NT2/D1 (cell line): ENCODE measurements at regions not wholly inside any gene's neighbourhood (a gene's known extent, or its start where the extent isn't known, plus 50 kb on each side); places are given as distances from the start of the nearest gene placed in this dataset.
"Not testable (repeated sequence)": the region's sequence is repeated elsewhere in the genome, so short reads cannot be mapped to it uniquely, and the experiment has no call there.

Source experiments
- DNase-seq: peaks from one replicate; pipeline ENCODE4 v3.0.0-alpha.2; 2011; ENCODE audit warnings: low read depth, low spot score
- H3K27me3 ChIP-seq: 2 replicates; pipeline ENCODE4 v1.6.0; 2011; ENCODE audit warnings: mild to moderate bottlenecking; ENCODE audit not compliant: insufficient read length, insufficient read depth
- H3K36me3 ChIP-seq: 2 replicates; pipeline ENCODE4 v1.6.1; 2011; ENCODE audit warnings: mild to moderate bottlenecking, low read length, mixed read lengths; ENCODE audit not compliant: insufficient read depth, insufficient read length
- H3K4me1 ChIP-seq: 2 replicates; pipeline ENCODE4 v1.5.1; 2011; ENCODE audit not compliant: insufficient read depth, insufficient read length
- H3K4me3 ChIP-seq: 2 replicates; pipeline ENCODE4 v1.5.1; 2011; ENCODE audit warnings: low read depth; ENCODE audit not compliant: insufficient read length
- H3K9ac ChIP-seq: 2 replicates; pipeline ENCODE4 v1.6.0; 2011; ENCODE audit warnings: low read depth; ENCODE audit not compliant: insufficient read length
- H3K9me3 ChIP-seq: 2 replicates; pipeline ENCODE4 v1.5.1; 2011; ENCODE audit warnings: mild to moderate bottlenecking, low read length; ENCODE audit not compliant: insufficient read depth
- SUZ12 ChIP-seq: IDR thresholded peaks from 2 replicates; pipeline ENCODE4 v1.6.1; 2011; ENCODE audit not compliant: insufficient read length, insufficient read depth; ENCODE audit errors: extremely low read depth
- YY1 ChIP-seq: IDR thresholded peaks from 2 replicates; pipeline ENCODE4 v1.6.1; 2011; ENCODE audit not compliant: insufficient read length, insufficient read depth
- ZNF274 ChIP-seq: IDR thresholded peaks from 2 replicates; pipeline ENCODE4 v1.6.1; 2011; ENCODE audit warnings: mild to moderate bottlenecking, low read depth, low read length

DNA sequence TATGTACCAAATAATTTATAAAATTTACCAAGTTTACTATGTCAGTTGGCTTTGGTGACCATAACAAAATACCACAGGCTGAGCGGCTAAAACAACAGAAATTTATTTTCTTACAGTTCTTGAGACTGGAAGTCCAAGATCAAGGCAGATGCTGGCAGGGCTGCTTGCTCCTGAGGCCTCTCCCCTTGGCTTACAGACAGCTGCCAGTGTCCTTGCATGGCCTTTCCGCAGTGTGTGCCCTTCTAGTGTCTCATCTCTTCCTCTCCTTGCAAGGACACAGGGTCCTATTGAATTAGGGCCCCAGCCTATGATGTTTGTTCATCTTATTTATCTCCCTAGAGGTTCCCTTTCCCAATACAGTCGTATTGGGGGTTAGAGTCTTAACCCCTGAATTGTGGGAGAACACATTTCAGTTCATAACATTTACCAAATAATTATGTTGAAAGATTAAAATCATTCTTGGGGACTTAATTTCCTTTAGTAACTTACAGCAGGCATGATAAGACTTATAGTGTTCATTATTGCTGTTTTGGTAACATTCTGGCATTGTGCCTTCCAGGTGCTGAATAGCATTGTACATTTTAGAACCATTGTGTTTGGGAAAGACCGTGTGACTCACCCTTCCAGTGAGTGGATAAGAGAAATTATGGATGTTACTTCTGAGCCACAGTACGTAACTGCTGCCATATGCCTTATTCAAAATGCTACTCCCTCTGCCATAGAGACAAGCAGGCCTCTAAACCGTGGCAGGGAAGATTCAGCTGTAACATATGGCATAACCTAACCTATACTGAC is 317.5 kb downstream of the TMX3 start:
- no peaks in the 10 kb centered on the region for H3K9me3 ChIP-seq
- TF ChIP-seq YY1 = no peak
- no peak for TF ChIP-seq ZNF274
- no peak for TF ChIP-seq SUZ12
- no peaks in the 10 kb centered on the region for H3K36me3 ChIP-seq
- no peak overlapping the region for H3K4me3 ChIP-seq
- H3K9ac ChIP-seq = no peak overlapping the region
- H3K27me3 ChIP-seq = no peaks in the 10 kb centered on the region
- H3K4me1 ChIP-seq = no peaks in the 10 kb centered on the region
- DNase-seq = no peak

DNA sequence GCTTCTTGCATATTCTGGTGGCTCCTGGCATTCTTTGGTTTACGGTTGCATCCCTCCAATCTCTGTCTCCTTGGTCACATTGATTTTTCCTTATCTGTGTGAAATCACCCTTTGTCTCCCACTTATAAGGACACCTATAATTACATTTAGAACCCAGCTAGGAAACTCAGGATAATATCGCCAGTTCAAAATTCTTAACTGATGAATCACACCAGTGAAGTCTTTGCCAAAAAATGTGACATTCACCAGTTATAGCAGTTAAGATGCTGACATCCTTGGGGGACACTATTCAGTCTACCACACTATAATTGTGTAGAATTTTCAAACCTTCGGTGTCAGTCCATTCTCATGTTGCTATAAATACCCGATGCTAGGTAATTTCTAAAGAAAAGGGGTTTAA is 320.2 kb downstream of the TMX3 start:
- Histone ChIP-seq H3K27me3 (no peaks in the 10 kb centered on the region), H3K36me3 (no peaks in the 10 kb centered on the region), H3K9me3 (no peaks in the 10 kb centered on the region), H3K9ac (no peak overlapping the region), H3K4me3 (no peak overlapping the region), H3K4me1 (no peaks in the 10 kb centered on the region)
- DNase-seq = no peak
- no peak for TF ChIP-seq ZNF274
- no peak for TF ChIP-seq YY1
- no peak for TF ChIP-seq SUZ12

GRCh38 chr18:68391801-68392200 is 323.1 kb downstream of the TMX3 start:
- no peak for TF ChIP-seq ZNF274
- no peak for TF ChIP-seq YY1
- no peak for TF ChIP-seq SUZ12
- Histone ChIP-seq H3K36me3 (no peaks in the 10 kb centered on the region), H3K4me3 (no peak overlapping the region), H3K4me1 (no peaks in the 10 kb centered on the region), H3K9ac (no peak overlapping the region), H3K27me3 (no peaks in the 10 kb centered on the region), H3K9me3 (no peaks in the 10 kb centered on the region)
- DNase-seq = no peak

- Histone ChIP-seq H3K9me3 (no peaks in the 10 kb centered on the region; the same call in 1 of the 2 replicates), H3K9ac (no peak overlapping the region), H3K4me1 (no peaks in the 10 kb centered on the region), H3K4me3 (no peak overlapping the region), H3K27me3 (no peaks in the 10 kb centered on the region), H3K36me3 (no peaks in the 10 kb centered on the region)
- no peak for DNase-seq
- TF ChIP-seq YY1 (no peak), SUZ12 (no peak), ZNF274 (no peak)
These were observed 327.7 kb downstream of the TMX3 start for GRCh38 chr18:68387246-68387645.

- H3K4me3 ChIP-seq, DNase-seq, H3K4me1 ChIP-seq, H3K27me3 ChIP-seq, H3K9ac ChIP-seq, H3K36me3 ChIP-seq, H3K9me3 ChIP-seq: not testable (repeated sequence)
These were observed 330.9 kb downstream of the TMX3 start for GRCh38 chr18:68383979-68384378.

GRCh38 chr18:68376926-68377325 is 338.0 kb downstream of the TMX3 start:
- no peak for TF ChIP-seq ZNF274
- TF ChIP-seq YY1 = no peak
- TF ChIP-seq SUZ12 = no peak
- Histone ChIP-seq H3K4me1 (no peaks in the 10 kb centered on the region), H3K27me3 (no peaks in the 10 kb centered on the region), H3K9ac (no peak overlapping the region), H3K9me3 (no peaks in the 10 kb centered on the region), H3K4me3 (no peak overlapping the region), H3K36me3 (no peaks in the 10 kb centered on the region)
- DNase-seq = no peak

DNA sequence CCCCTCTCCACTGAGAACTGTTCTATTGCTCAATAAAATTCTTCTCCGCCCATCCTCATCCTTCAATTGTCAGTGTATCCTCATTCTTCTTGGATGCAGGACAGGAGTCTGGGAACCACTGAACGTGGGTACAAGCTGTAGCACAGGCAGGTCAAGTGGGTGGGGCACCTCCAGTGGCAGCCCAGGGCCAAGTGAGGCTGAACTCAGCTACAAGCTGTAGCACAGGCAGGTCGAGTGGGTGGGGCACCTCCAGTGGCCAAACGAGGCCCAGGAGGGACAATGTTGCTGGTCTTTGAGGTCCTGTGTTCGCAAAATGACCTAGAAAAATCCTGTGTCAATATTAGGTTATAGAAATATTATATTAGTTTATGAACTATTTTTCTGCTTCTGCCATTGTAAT is 352.0 kb downstream of the TMX3 start:
- Histone ChIP-seq H3K27me3 (no peaks in the 10 kb centered on the region), H3K4me1 (no peaks in the 10 kb centered on the region), H3K9ac (no peak overlapping the region), H3K9me3 (no peaks in the 10 kb centered on the region), H3K4me3 (no peak overlapping the region), H3K36me3 (no peaks in the 10 kb centered on the region)
- no peak for TF ChIP-seq ZNF274
- no peak for TF ChIP-seq SUZ12
- TF ChIP-seq YY1 = no peak
- DNase-seq = no peak

DNA sequence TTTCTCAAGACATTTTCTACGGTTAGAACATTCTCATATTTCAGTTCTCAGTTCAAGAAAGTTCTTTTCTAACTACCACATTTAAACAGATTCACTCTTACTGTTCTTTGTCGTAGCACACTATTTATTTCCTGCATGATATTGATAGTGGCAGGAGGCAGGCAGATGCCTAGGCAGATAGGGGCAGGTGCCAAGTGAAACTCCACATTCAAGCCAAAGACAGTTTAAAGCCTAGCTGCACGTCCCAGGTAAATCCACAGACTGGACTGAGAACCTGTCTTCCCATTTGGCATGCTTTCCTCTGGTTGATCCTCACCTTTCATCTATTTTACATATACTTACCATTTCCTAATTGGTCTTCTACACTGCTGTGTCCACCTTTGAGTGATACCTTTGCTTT is 359.3 kb downstream of the TMX3 start:
- H3K36me3 ChIP-seq = no peaks in the 10 kb centered on the region
- TF ChIP-seq YY1 (no peak), SUZ12 (no peak), ZNF274 (no peak)
- H3K9ac ChIP-seq = no peak overlapping the region
- H3K4me3 ChIP-seq = no peak overlapping the region
- no peaks in the 10 kb centered on the region for H3K27me3 ChIP-seq
- no peaks in the 10 kb centered on the region for H3K4me1 ChIP-seq
- no peak for DNase-seq
- no peaks in the 10 kb centered on the region; the same call in 1 of the 2 replicates for H3K9me3 ChIP-seq
